T-helper 2 cell treated with Interferon-gamma antibody and Interleukin-4, amounts not matched to agents 5 μg/mL and 100 μg/mL, for 36 hours (primary cell): ENCODE measurements at regions not wholly inside any gene's neighbourhood (a gene's known extent, or its start where the extent isn't known, plus 50 kb on each side); places are given as distances from the start of the nearest gene placed in this dataset.

ENCODE experiments used
- DNase-seq: peaks from one replicate; pipeline ENCODE4 v3.0.0; 2021; ENCODE audit warnings: low spot score
- H3K27ac Mint-ChIP-seq: one replicate; pipeline ENCODE4 v1.8.0; 2021; ENCODE audit warnings: mild to moderate bottlenecking, mixed read lengths
- H3K27me3 Mint-ChIP-seq: one replicate; pipeline ENCODE4 v1.8.0; 2021; ENCODE audit warnings: low read depth, mixed read lengths
- H3K36me3 Mint-ChIP-seq: one replicate; pipeline ENCODE4 v1.8.0; 2021; ENCODE audit warnings: low read depth, mixed read lengths
- H3K4me1 Mint-ChIP-seq: one replicate; pipeline ENCODE4 v1.8.0; 2021; ENCODE audit warnings: low read depth, mixed read lengths
- H3K4me3 Mint-ChIP-seq: one replicate; pipeline ENCODE4 v1.8.0; 2022; ENCODE audit warnings: mild to moderate bottlenecking, moderate library complexity, mixed read lengths
- H3K9me3 Mint-ChIP-seq: one replicate; pipeline ENCODE4 v1.8.0; 2021; ENCODE audit warnings: mixed read lengths

DNA sequence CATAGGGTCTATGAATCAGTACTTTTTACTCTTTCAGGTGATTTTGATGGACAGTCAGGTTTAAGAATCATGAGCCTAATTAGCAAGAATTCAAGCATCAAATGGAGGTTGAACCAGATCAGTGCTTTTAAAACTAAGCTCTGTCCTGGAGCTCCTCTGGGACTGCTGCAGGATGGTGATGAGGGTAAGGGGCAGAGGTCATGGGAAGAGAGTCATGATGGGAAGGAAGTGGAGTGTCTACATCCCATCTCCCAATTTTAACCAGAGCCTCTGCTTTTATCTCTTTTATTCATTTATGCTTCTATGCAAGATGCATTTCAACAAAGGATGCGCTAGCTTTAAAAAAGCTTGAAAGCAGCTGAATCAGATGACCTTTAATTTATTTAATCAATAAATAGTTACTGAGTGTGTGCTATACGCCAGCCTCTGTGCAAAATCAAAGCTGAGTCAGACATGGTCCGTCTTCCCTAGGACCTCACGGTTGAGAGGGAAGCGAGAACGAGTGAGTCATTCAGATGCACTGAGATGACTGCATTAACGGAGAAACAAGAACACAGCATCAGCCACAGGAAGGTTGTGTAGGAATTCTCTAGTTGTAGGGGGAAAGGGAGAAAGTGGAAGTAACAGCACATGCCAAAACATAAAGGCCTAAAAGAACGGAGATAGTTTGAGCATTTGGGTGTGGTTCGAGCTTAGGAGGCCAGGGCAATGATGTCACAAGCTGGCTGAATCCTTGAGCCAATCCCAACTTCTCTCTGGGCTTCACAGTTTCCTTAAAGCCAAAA lies 441.6 kb upstream of the BRINP1 start:
- no peak for DNase-seq
- Mint-ChIP-seq H3K27me3 (no peaks in the 10 kb centered on the region), H3K27ac (no peak overlapping the region), H3K4me1 (no peaks in the 10 kb centered on the region), H3K36me3 (no peaks in the 10 kb centered on the region), H3K9me3 (no peaks in the 10 kb centered on the region), H3K4me3 (no peak overlapping the region)

DNA sequence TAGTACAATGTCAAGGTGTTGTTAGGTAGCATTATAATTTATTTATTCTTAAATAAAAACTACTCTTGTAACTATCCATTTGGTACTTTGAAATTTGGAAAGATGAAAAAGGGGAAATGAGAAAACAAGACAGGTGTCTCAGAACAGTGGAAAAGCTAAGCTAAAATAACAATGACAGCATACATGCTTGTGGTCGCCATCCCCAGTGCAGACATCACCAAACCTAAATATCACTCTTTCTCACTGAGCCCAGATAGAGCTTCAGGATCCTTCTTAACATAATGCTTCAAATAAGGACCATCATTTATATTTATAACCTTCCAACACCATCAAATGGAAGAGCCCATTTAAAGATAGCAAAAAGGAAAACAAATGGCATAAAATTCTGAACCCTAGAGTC lies 434.4 kb upstream of the BRINP1 start:
- no peaks in the 10 kb centered on the region for H3K4me1 Mint-ChIP-seq
- H3K4me3 Mint-ChIP-seq, result no peak overlapping the region
- no peaks in the 10 kb centered on the region for H3K27me3 Mint-ChIP-seq
- H3K36me3 Mint-ChIP-seq, result no peaks in the 10 kb centered on the region
- no peak overlapping the region for H3K27ac Mint-ChIP-seq
- DNase-seq, result no peak
- H3K9me3 Mint-ChIP-seq, result no peaks in the 10 kb centered on the region

DNA sequence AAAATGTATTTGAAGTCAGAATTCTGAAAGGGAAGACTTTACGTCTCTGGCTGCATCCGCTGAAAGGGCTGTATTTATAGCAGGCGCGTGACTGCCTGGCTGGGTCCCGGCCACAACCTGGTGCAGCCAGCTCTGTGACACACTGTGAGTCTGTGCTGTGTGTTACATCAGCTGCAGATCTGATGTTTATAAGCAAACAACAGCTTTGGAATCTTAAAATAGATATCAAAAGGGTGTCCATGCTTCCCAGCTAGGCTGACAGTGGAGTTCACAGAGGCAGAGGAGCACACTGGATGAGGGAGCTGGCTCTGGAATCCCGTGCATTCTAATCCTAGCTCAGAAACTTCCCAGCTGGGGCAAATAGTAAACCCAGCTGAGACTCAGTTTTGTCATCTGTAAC lies 433.4 kb upstream of the BRINP1 start:
- H3K27me3 Mint-ChIP-seq, result no peaks in the 10 kb centered on the region
- H3K27ac Mint-ChIP-seq, result no peak overlapping the region
- no peaks in the 10 kb centered on the region for H3K4me1 Mint-ChIP-seq
- no peak overlapping the region for H3K4me3 Mint-ChIP-seq
- H3K9me3 Mint-ChIP-seq, result no peaks in the 10 kb centered on the region
- H3K36me3 Mint-ChIP-seq, result no peaks in the 10 kb centered on the region
- no peak for DNase-seq

DNA sequence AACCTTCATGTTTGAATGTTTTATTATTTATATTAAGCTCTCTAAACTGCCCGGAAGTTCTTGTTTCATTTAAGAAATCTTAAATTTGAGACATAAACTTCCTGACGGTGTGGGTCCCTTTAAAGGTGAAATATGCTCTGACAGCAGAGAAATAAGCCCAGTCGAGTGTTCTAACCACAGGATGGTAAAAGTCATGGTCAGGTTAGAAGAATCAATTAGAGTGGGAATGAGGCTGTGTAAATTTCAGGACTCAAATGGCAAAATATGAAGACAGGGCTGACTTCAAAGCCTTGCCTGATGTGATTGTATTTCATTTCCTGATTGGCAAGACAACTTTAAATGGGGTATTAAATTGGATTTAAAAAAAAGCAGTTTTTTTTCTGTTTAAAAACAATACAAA lies 432.9 kb upstream of the BRINP1 start:
- H3K36me3 Mint-ChIP-seq, result no peaks in the 10 kb centered on the region
- no peaks in the 10 kb centered on the region for H3K9me3 Mint-ChIP-seq
- H3K4me1 Mint-ChIP-seq, result no peaks in the 10 kb centered on the region
- no peak overlapping the region for H3K4me3 Mint-ChIP-seq
- no peak overlapping the region for H3K27ac Mint-ChIP-seq
- H3K27me3 Mint-ChIP-seq, result no peaks in the 10 kb centered on the region
- DNase-seq, result no peak

GRCh38 chr9:119801311-119801710 lies 432.1 kb upstream of the BRINP1 start:
- Mint-ChIP-seq H3K4me1 (no peaks in the 10 kb centered on the region), H3K27me3 (no peaks in the 10 kb centered on the region), H3K4me3 (no peak overlapping the region), H3K9me3 (no peaks in the 10 kb centered on the region), H3K36me3 (no peaks in the 10 kb centered on the region), H3K27ac (no peak overlapping the region)
- no peak for DNase-seq

GRCh38 chr9:119795395-119795794 lies 426.2 kb upstream of the BRINP1 start:
- H3K36me3 Mint-ChIP-seq, result no peaks in the 10 kb centered on the region
- H3K4me1 Mint-ChIP-seq, result no peaks in the 10 kb centered on the region
- no peak overlapping the region for H3K27ac Mint-ChIP-seq
- no peaks in the 10 kb centered on the region for H3K27me3 Mint-ChIP-seq
- H3K4me3 Mint-ChIP-seq, result no peak overlapping the region
- H3K9me3 Mint-ChIP-seq, result no peaks in the 10 kb centered on the region
- DNase-seq, result no peak

GRCh38 chr9:119794836-119795235 lies 425.6 kb upstream of the BRINP1 start:
- H3K4me1 Mint-ChIP-seq, result no peaks in the 10 kb centered on the region
- H3K27ac Mint-ChIP-seq, result no peak overlapping the region
- no peaks in the 10 kb centered on the region for H3K36me3 Mint-ChIP-seq
- no peak for DNase-seq
- no peaks in the 10 kb centered on the region for H3K27me3 Mint-ChIP-seq
- no peaks in the 10 kb centered on the region for H3K9me3 Mint-ChIP-seq
- no peak overlapping the region for H3K4me3 Mint-ChIP-seq

GRCh38 chr9:119793218-119793617 lies 424.0 kb upstream of the BRINP1 start:
- Mint-ChIP-seq H3K9me3 (no peaks in the 10 kb centered on the region), H3K27me3 (no peaks in the 10 kb centered on the region), H3K4me1 (no peaks in the 10 kb centered on the region), H3K27ac (no peak overlapping the region), H3K36me3 (no peaks in the 10 kb centered on the region), H3K4me3 (no peak overlapping the region)
- no peak for DNase-seq

DNA sequence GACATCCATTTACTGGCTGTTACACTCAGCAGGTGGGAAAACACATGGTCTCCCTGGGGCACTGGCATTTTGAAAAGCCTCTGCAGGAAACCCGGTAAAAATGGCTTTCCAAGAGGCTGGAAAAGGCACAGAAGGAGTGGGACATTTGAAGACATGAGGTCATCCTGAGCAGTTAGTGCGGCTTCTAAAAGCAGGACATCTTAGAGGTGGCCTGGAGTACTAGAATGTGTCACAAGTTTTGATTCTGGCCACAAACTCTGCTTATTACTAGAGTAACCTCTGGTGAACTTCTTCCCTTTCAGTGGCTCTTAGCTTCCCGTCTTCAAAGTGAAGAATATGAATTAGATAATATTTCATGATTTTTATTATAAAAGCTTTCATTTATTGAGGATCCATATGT lies 423.0 kb upstream of the BRINP1 start:
- Mint-ChIP-seq H3K9me3 (no peaks in the 10 kb centered on the region), H3K4me1 (no peaks in the 10 kb centered on the region), H3K4me3 (no peak overlapping the region), H3K36me3 (no peaks in the 10 kb centered on the region), H3K27ac (no peak overlapping the region), H3K27me3 (no peaks in the 10 kb centered on the region)
- no peak for DNase-seq

- Mint-ChIP-seq H3K4me3 (no peak overlapping the region), H3K27me3 (no peaks in the 10 kb centered on the region), H3K27ac (no peak overlapping the region), H3K4me1 (no peaks in the 10 kb centered on the region), H3K36me3 (no peaks in the 10 kb centered on the region), H3K9me3 (no peaks in the 10 kb centered on the region)
- no peak for DNase-seq
Measured at GRCh38 chr9:119789987-119790386, 420.8 kb upstream of the BRINP1 start.

- no peaks in the 10 kb centered on the region for H3K4me1 Mint-ChIP-seq
Measured at GRCh38 chr9:119788921-119789320, 419.7 kb upstream of the BRINP1 start.

DNA sequence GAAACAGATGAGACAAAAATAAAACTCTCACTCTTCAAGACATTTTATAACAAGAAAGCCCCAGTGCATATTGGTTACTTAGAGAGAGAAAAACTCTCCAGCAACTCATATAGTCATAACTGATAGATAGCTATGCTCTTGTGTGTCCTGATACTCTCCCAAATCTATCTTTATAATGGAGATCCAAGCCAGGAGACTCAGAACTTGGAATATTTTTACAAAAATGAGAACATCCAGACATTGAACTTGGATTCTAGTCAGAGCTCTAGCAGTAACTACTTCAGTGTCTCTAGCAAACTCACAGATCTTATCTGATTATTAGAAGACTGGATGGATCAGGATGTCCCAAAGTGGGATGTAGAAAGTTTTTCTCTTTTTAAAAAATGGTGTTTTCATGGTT lies 412.7 kb upstream of the BRINP1 start:
- Mint-ChIP-seq H3K9me3 (no peaks in the 10 kb centered on the region), H3K36me3 (no peaks in the 10 kb centered on the region), H3K4me3 (no peak overlapping the region), H3K27ac (no peak overlapping the region), H3K27me3 (no peaks in the 10 kb centered on the region), H3K4me1 (no peaks in the 10 kb centered on the region)
- no peak for DNase-seq

More at GRCh38 chr9:119788921-119789320, 419.7 kb upstream of the BRINP1 start:
- no peaks in the 10 kb centered on the region for H3K36me3 Mint-ChIP-seq
- no peak overlapping the region for H3K27ac Mint-ChIP-seq
- no peaks in the 10 kb centered on the region for H3K27me3 Mint-ChIP-seq
- no peaks in the 10 kb centered on the region for H3K9me3 Mint-ChIP-seq
- DNase-seq, result no peak
- H3K4me3 Mint-ChIP-seq, result no peak overlapping the region

DNA sequence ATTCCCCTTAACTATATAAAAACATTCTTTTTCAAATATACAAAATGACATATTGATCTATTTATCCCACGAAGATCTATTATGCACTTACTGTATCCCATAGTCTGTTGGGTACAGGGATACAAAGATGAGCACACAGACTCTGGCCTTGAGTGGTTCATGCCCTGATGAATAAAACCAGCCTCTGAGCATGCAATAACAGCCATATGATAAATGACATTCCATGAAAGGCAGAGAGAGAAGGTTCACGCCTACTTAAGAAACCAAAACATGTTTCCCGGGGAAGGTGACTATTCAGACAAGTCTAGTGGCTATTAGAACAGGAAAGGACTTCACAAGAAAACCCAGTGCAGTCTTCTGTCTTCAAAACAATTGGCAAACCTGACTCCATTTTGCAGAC lies 406.2 kb upstream of the BRINP1 start:
- Mint-ChIP-seq H3K36me3 (no peaks in the 10 kb centered on the region), H3K4me1 (no peaks in the 10 kb centered on the region), H3K27ac (no peak overlapping the region), H3K27me3 (no peaks in the 10 kb centered on the region), H3K9me3 (no peaks in the 10 kb centered on the region), H3K4me3 (no peak overlapping the region)
- DNase-seq, result no peak

GRCh38 chr9:119773823-119774222 lies 404.6 kb upstream of the BRINP1 start:
- no peak overlapping the region for H3K4me3 Mint-ChIP-seq
- no peaks in the 10 kb centered on the region for H3K36me3 Mint-ChIP-seq
- no peak for DNase-seq
- H3K9me3 Mint-ChIP-seq, result no peaks in the 10 kb centered on the region
- no peaks in the 10 kb centered on the region for H3K27me3 Mint-ChIP-seq
- H3K27ac Mint-ChIP-seq, result no peak overlapping the region
- H3K4me1 Mint-ChIP-seq, result no peaks in the 10 kb centered on the region

- no peak overlapping the region for H3K4me3 Mint-ChIP-seq
- H3K36me3 Mint-ChIP-seq, result no peaks in the 10 kb centered on the region
- H3K9me3 Mint-ChIP-seq, result no peaks in the 10 kb centered on the region
- H3K4me1 Mint-ChIP-seq, result no peaks in the 10 kb centered on the region
- DNase-seq, result no peak
- no peaks in the 10 kb centered on the region for H3K27me3 Mint-ChIP-seq
- no peak overlapping the region for H3K27ac Mint-ChIP-seq
Measured at GRCh38 chr9:119771341-119771740, 402.1 kb upstream of the BRINP1 start.
